ENCODE measurements at regions not wholly inside any gene's neighbourhood (a gene's known extent, or its start where the extent isn't known, plus 50 kb on each side); places are given as distances from the start of the nearest gene placed in this dataset.

GRCh38 chr15:62785881-62786828 lies 256.4 kb upstream of the TPM1 start:
- Histone ChIP-seq H3K9me1 (ENCODE audit: control insufficient read depth, extremely low read depth, insufficient read depth, low read length) (no peaks in the 10 kb centered on the region), H3K4me1 (ENCODE audit: control insufficient read depth, extremely low read depth, insufficient read depth, low read length) (peaks cover 7% of the 10 kb centered on the region), H3K27me3 (ENCODE audit: control insufficient read depth, extremely low read depth, insufficient read depth, low read length) (no peaks in the 10 kb centered on the region), H4K20me1 (ENCODE audit: control insufficient read depth, extremely low read depth, insufficient read depth, low read length) (no peaks in the 10 kb centered on the region), H3K36me3 (ENCODE audit: control insufficient read depth in 2 of 2, extremely low read depth in 1 of 2, insufficient read depth in 2 of 2, low read length in 2 of 2) (peaks cover 0 to 4% of the 10 kb centered on the region in 2 experiments), H2AFZ (ENCODE audit: control insufficient read depth, low read length) (no peak overlapping the region), H3K79me2 (ENCODE audit: control insufficient read depth, insufficient read depth, low read length) (no peaks in the 10 kb centered on the region), H3K27ac (ENCODE audit: control insufficient read depth, insufficient read depth, low read length) (no peak overlapping the region), H3K9ac (ENCODE audit: control insufficient read depth, extremely low read depth, insufficient read depth, low read length) (no peak overlapping the region), H3K9me3 (ENCODE audit: control insufficient read depth, low read depth, low read length) (no peaks in the 10 kb centered on the region), H3K4me2 (ENCODE audit: control insufficient read depth, extremely low read depth, insufficient read depth, low read depth, low read length) (no peak overlapping the region), H3K4me3 (ENCODE audit: control insufficient read depth in 2 of 3, extremely low read depth in 1 of 3, insufficient read depth in 2 of 3, low read depth in 1 of 3, low read length in 3 of 3) (no peak overlapping the region)
- no peak for DNase-seq (ENCODE audit: low read depth, low spot score)
- TF ChIP-seq EZH2 (IDR thresholded peaks at IDR 0.05; ENCODE audit: low read length), result no peak
- TF ChIP-seq, protein P1, sequence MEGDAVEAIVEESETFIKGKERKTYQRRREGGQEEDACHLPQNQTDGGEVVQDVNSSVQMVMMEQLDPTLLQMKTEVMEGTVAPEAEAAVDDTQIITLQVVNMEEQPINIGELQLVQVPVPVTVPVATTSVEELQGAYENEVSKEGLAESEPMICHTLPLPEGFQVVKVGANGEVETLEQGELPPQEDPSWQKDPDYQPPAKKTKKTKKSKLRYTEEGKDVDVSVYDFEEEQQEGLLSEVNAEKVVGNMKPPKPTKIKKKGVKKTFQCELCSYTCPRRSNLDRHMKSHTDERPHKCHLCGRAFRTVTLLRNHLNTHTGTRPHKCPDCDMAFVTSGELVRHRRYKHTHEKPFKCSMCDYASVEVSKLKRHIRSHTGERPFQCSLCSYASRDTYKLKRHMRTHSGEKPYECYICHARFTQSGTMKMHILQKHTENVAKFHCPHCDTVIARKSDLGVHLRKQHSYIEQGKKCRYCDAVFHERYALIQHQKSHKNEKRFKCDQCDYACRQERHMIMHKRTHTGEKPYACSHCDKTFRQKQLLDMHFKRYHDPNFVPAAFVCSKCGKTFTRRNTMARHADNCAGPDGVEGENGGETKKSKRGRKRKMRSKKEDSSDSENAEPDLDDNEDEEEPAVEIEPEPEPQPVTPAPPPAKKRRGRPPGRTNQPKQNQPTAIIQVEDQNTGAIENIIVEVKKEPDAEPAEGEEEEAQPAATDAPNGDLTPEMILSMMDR (optimal IDR thresholded peaks at IDR 0.05 in 1 of 3, IDR thresholded peaks at IDR 0.05 in 1 of 3, conservative IDR thresholded peaks at IDR 0.05 in 1 of 3; ENCODE audit: extremely low read depth in 1 of 3, insufficient read depth in 2 of 3, low read length in 3 of 3), result no peak
- FAIRE-seq, result no peak
- dilution Hi-C loops (cut with MboI; ENCODE audit: extremely low pct_ligation_motif_present, low sequenced_read_pairs), result no loop called here

GRCh38 chr15:62787401-62787800 lies 255.1 kb upstream of the TPM1 start:
- H3K9me1 ChIP-seq (ENCODE audit: control insufficient read depth, extremely low read depth, insufficient read depth, low read length), result no peaks in the 10 kb centered on the region
- TF ChIP-seq, protein P1 (optimal IDR thresholded peaks at IDR 0.05 in 1 of 3, IDR thresholded peaks at IDR 0.05 in 1 of 3, conservative IDR thresholded peaks at IDR 0.05 in 1 of 3; ENCODE audit: extremely low read depth in 1 of 3, insufficient read depth in 2 of 3, low read length in 3 of 3), result no peak
- TF ChIP-seq EZH2 (IDR thresholded peaks at IDR 0.05; ENCODE audit: low read length), result no peak
- H3K4me2 ChIP-seq (ENCODE audit: control insufficient read depth, extremely low read depth, insufficient read depth, low read depth, low read length), result no peak overlapping the region
- no peak overlapping the region for H2AFZ ChIP-seq (ENCODE audit: control insufficient read depth, low read length)
- H3K36me3 ChIP-seq (ENCODE audit: control insufficient read depth in 2 of 2, extremely low read depth in 1 of 2, insufficient read depth in 2 of 2, low read length in 2 of 2), result peaks cover 0 to 4% of the 10 kb centered on the region in 2 experiments
- no peak for DNase-seq (ENCODE audit: low read depth, low spot score)
- no peaks in the 10 kb centered on the region for H3K79me2 ChIP-seq (ENCODE audit: control insufficient read depth, insufficient read depth, low read length)
- no peaks in the 10 kb centered on the region for H3K9me3 ChIP-seq (ENCODE audit: control insufficient read depth, low read depth, low read length)
- no peak for FAIRE-seq
- H3K27ac ChIP-seq (ENCODE audit: control insufficient read depth, insufficient read depth, low read length), result no peak overlapping the region
- no peak overlapping the region for H3K4me3 ChIP-seq (ENCODE audit: control insufficient read depth in 2 of 3, extremely low read depth in 1 of 3, insufficient read depth in 2 of 3, low read depth in 1 of 3, low read length in 3 of 3)
- dilution Hi-C loops (cut with MboI; ENCODE audit: extremely low pct_ligation_motif_present, low sequenced_read_pairs), result no loop called here
- no peaks in the 10 kb centered on the region for H4K20me1 ChIP-seq (ENCODE audit: control insufficient read depth, extremely low read depth, insufficient read depth, low read length)
- H3K9ac ChIP-seq (ENCODE audit: control insufficient read depth, extremely low read depth, insufficient read depth, low read length), result no peak overlapping the region
- peaks cover 2% of the 10 kb centered on the region for H3K4me1 ChIP-seq (ENCODE audit: control insufficient read depth, extremely low read depth, insufficient read depth, low read length)
- H3K27me3 ChIP-seq (ENCODE audit: control insufficient read depth, extremely low read depth, insufficient read depth, low read length), result no peaks in the 10 kb centered on the region

Measured in keratinocyte (primary cell).